GM03348 (cell line): ENCODE measurements at regions not wholly inside any gene's neighbourhood (a gene's known extent, or its start where the extent isn't known, plus 50 kb on each side); places are given as distances from the start of the nearest gene placed in this dataset.
A peak's percentile ranks its signal among the peaks of the same experiment; 100 is the strongest.
"Not testable (repeated sequence)": the region's sequence is repeated elsewhere in the genome, so short reads cannot be mapped to it uniquely, and the experiment has no call there.

Experiments
- DNase-seq: peaks from one replicate; pipeline ENCODE4 v3.0.0; 2012; ENCODE audit warnings: low spot score

DNA sequence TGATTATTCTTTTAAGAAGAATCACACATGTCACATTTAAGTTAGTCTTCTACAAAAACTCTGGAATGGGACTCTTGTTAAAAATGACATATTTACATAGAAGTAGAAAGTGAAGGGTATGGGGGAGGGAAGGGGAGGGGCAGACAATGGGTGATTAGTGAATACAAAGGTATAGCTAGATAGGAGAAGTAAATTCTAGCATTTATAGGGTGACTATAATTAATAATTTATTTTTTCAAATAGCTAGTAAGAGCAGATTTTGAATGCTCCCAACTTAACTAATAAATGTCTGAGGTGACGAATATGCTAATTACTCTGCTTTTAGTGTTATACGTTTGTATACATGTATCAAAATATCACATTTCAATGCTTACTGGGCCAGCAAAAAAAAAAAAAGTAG is 59.4 kb downstream of the BLTP3B start:
- no peak for DNase-seq

DNA sequence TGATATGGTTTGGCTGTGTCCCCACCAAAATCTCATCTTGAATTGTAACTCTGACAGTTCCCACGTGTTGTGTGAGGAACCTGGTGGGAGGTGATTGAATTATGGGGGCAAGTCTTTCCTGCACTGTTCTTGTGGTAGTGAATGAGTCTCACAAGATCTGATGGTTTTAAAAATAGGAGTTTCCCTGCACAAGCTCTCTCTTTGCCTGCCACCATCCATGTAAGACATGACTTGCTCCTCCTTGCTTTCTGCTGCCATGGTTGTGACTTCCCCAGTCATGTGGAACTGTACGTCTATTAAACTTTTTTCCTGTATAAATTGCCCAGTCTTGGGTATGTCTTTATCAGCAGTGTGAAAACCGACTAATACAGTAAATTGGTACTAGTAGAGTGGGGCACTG is 63.9 kb downstream of the BLTP3B start:
- DNase-seq = not testable (repeated sequence)

- peak; percentile 5 for DNase-seq
Observed at GRCh38 chr12:100077367-100077766, 65.3 kb downstream of the BLTP3B start.

DNA sequence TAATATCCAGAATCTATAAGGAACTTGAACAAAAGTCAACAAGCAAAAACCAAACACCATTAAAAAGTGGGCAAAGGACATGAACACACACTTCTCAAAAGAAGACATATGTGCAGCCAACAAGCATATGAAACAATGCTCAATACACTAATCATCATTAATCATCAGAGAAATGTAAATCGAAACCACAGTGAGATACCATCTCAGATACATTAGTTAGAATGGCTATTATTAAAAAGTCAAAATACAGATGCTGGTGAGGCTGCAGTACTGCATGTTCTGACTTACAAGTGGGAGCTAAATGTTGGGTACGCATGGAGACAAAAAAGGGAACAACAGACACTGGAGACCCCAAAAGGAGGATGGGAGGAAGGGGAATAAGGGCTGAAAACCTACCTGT is 67.1 kb downstream of the BLTP3B start:
- no peak for DNase-seq

DNA sequence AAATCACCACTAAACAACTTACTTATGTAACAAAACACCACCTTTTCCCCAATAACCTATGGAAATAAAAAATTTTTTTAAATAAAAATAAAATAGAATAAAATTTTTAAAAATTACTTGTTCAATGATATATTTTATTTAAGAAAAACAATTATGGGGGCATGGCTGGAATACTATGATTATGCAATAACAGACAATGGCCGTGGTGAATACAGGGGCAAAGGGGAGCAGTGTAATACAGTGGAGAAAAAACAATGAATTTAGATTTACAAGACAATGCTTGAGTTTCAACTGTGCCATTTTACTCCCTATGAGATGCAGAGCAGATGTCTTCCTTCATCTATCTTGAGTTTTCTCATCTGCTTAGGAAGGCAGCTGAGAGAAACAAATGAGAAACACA is 72.9 kb downstream of the BLTP3B start:
- no peak for DNase-seq

DNA sequence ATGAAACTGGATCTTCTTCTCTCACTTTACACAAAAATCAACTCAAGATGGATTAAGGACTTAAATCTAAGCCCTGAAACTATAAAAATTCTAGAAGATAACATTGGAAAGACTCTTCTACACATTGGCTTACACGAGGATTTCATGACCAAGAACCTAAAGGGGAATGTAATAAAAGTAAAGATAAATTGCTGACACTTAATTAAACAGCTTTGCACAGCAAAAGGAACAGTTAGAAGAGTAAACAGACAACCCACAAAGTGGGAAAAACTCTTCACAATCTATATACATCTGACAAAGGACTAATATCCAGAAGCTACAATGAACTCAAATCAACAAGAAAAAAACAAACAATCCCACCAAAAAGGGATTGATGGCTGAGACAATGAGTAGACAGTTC is 74.4 kb downstream of the BLTP3B start:
- DNase-seq = no peak

DNA sequence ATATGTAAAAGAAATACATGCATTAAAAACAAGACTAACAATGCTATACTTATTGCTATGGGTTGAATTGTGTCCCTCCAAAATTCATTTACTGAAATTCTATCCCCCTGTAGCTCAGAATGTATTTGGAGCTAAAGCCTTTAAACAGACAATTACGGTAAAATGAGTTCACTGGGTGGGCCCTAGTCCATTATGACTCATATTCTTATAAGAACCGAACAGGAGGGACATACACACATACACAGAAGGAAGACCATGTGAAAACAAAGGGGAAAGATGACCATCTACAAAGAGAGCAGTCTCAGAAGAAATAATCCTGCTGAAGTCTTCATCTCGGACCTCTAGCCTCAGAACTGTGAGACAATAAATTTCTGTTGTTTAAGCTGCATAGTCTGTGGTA is 77.1 kb upstream of the ANKS1B start:
- DNase-seq = no peak

DNA sequence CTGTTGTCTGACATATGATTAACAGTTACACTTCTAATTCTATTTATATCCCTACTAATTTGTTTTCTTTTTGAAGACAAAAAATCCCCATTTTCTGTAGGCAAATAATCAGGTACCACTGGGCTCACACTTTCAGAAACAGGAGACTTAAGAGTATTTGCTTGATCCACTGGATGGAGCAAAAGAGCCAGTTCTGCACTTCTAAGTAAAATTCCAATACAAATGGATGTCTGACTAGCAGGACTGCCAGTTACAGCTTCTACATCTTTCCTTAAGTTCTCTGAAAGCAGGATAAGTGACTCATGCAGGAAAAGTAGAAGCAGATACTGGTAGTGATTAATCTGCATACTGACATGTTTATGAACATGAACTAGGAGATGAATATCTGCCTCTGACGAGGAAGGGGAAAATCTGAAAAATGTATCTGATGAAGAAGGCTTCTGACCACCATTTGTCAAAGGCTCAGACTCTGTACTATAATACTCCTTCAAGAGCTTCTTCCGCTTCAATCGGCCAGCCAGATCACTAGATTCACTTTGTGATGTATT is 73.8 kb upstream of the ANKS1B start:
- peak; percentile 78 for DNase-seq

- DNase-seq = not testable (repeated sequence)
Observed at GRCh38 chr12:100046202-100046601, 61.5 kb upstream of the ANKS1B start.

DNA sequence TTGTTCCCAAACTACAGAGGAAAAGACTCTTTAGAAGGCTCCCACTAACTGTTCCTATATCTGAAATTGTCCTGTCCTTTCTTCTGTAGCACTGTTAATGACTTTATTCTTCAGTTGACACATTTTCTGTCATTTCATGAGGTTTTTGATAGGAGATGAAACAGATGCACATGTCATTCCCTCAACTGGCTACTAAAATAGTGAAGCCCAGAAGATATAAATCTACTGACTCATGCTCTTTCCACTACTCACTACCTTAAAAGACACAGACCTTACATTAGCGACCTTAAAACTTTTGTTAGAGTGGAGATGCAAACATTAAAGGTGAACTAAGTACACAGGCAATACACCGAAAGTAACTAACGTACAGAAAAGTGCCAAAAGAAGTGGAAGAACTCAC is 59.5 kb upstream of the ANKS1B start:
- no peak for DNase-seq

DNA sequence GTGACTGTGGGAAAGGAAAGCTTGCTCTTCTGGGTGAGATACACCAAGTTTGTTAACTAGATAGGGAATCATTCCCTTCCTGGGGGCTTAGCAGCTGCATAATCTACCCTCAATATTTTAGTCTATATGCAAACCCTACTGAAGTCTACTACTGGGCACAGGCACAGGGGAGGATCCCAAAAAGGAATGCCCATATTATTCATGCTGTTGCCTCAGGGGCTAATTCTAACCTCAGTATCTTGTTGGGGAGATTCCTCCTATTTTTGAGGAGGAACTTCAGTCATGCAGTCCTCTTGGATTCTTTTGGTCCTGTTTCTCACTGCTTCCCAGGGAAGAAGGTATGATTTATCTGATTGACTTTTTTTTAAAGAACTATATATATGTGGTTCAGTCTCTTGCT is 58.9 kb upstream of the ANKS1B start:
- DNase-seq = no peak
